ENCODE measurements at regions not wholly inside any gene's neighbourhood (a gene's known extent, or its start where the extent isn't known, plus 50 kb on each side); places are given as distances from the start of the nearest gene placed in this dataset.
A peak's percentile ranks its signal among the peaks of the same experiment; 100 is the strongest.

DNA sequence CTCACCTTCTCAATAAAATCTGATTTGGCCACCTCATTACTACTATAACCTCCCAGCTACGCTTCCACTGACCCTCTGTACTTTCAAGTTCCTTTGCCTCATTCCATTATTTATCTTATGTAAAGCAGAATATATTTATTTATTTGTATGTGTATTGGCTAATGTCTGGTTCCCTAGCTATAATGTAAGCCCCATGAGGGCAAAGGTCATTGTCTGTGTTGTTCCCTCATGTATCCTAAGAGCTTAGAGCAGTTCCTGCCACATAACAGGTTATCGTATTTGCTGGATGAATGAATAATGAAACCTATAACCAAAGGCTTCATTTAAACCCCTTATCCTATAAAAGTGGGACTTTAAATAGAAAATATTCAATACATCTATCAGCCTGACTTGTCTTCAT is 77.9 kb upstream of the DPT start:
- DNase-seq (ENCODE audit: low spot score), result no peak
- in situ Hi-C loops (cut with MboI; ENCODE audit: low sequenced_read_pairs, unreplicated experiment), result no loop called here
- TF ChIP-seq, protein P1, sequence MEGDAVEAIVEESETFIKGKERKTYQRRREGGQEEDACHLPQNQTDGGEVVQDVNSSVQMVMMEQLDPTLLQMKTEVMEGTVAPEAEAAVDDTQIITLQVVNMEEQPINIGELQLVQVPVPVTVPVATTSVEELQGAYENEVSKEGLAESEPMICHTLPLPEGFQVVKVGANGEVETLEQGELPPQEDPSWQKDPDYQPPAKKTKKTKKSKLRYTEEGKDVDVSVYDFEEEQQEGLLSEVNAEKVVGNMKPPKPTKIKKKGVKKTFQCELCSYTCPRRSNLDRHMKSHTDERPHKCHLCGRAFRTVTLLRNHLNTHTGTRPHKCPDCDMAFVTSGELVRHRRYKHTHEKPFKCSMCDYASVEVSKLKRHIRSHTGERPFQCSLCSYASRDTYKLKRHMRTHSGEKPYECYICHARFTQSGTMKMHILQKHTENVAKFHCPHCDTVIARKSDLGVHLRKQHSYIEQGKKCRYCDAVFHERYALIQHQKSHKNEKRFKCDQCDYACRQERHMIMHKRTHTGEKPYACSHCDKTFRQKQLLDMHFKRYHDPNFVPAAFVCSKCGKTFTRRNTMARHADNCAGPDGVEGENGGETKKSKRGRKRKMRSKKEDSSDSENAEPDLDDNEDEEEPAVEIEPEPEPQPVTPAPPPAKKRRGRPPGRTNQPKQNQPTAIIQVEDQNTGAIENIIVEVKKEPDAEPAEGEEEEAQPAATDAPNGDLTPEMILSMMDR (IDR thresholded peaks at IDR 0.05; ENCODE audit: borderline replicate concordance, control extremely low read depth, extremely low read depth, insufficient read depth, missing control alignments), result no peak

DNA sequence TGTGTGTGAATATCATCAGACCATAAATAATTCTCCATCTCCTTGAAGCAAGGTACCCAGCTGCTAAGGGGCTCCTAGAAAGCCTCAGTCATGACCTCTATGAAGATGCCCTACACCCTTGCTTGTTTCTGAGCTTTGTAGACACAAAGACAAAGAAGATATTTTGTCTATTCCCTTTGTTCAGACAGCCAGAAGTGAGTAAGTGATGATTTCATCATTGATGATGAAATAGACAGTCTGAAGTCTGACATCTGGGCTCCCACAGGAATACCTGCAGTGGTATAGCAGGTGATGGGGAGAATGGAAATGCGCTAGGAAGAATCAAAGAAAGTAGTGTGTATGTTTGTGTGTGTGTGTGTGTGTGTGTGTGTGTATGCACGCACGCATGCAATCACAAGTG is 82.2 kb upstream of the DPT start:
- DNase-seq (ENCODE audit: low spot score), result no peak
- in situ Hi-C loops (cut with MboI; ENCODE audit: low sequenced_read_pairs, unreplicated experiment), result no loop called here
- TF ChIP-seq, protein P1 (IDR thresholded peaks at IDR 0.05; ENCODE audit: borderline replicate concordance, control extremely low read depth, extremely low read depth, insufficient read depth, missing control alignments), result no peak

DNA sequence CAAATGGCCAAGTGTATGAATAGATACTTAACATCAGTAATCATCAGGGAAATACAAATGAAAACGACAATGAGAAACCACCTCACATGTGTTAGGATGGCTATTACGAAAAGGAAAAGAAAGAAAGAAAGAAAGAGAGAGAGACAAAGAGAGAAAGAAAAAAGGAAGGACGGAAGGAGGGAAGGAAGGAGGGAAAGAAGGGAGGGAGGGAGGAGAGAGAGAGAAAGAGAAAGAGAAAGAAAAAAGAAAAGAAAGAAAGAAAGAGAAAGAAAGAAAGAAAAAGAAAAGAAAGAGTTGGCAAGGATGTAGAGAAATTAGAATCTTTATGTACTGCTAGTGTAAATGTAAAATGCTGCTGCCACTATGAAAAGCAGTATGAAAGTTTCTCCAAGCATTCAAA is 90.7 kb upstream of the DPT start:
- TF ChIP-seq, protein P1 (IDR thresholded peaks at IDR 0.05; ENCODE audit: borderline replicate concordance, control extremely low read depth, extremely low read depth, insufficient read depth, missing control alignments), result no peak
- DNase-seq (ENCODE audit: low spot score), result no peak
- in situ Hi-C loops (cut with MboI; ENCODE audit: low sequenced_read_pairs, unreplicated experiment), result no loop called here

DNA sequence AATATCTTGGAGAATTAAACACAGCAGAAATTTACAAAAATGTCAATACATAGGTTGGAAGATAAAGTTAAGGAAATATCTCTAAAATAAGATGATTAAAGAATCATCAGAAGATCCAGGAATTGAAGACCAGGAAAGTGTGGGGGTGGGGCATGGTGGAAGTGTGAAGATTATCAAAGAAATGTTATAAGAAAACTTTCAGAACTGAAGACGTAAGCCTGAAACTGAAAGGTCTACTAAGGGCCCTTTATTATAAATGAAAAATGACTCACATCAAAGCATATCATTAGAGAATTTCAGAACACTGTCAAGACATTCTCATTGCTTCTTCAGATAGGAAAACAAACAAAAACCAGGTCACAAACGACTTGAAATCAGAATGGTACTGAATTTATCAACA is 92.4 kb upstream of the DPT start:
- TF ChIP-seq, protein P1 (IDR thresholded peaks at IDR 0.05; ENCODE audit: borderline replicate concordance, control extremely low read depth, extremely low read depth, insufficient read depth, missing control alignments), result no peak
- in situ Hi-C loops (cut with MboI; ENCODE audit: low sequenced_read_pairs, unreplicated experiment), result no loop called here
- DNase-seq (ENCODE audit: low spot score), result peak; percentile 41

DNA sequence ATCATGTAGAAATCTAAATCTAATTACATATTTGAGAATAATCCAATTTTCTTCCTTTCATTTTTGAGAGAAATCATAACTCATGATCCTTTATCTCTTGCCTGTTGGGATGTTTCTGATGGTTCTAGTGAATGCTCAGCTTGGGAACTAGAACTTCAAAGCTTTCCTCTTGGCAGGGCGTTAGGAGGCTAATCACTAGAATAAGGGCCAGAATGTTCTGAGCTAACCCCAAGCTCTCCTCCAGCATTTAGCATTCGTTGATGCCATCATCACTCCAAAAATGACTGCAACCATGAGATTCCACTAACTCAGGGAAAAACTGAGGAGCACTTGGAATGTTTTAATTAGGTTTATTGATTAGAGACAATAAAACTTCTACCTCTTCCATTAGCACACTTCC is 93.9 kb upstream of the DPT start:
- TF ChIP-seq, protein P1 (IDR thresholded peaks at IDR 0.05; ENCODE audit: borderline replicate concordance, control extremely low read depth, extremely low read depth, insufficient read depth, missing control alignments), result no peak
- in situ Hi-C loops (cut with MboI; ENCODE audit: low sequenced_read_pairs, unreplicated experiment), result no loop called here
- no peak for DNase-seq (ENCODE audit: low spot score)

DNA sequence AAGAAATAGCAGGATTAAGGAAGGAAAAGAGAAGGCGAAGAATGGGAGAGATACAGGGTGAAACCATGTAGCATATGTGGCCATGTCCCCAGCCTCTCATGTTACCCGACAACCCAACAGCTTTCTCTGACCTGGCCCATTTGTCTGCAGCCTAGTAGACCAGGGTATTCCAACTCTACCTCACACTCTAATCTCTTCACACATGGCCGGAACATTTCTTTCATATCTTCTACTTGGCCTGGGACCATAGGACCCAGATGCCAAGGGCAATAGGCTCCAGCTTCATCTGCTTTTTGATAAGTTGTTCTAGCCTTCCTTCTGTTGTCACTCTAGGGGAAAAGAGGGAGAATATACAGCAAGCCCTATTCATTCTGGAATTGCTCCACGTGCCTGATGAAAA is 95.0 kb upstream of the DPT start:
- in situ Hi-C loops (cut with MboI; ENCODE audit: low sequenced_read_pairs, unreplicated experiment), result no loop called here
- TF ChIP-seq, protein P1 (IDR thresholded peaks at IDR 0.05; ENCODE audit: borderline replicate concordance, control extremely low read depth, extremely low read depth, insufficient read depth, missing control alignments), result no peak
- DNase-seq (ENCODE audit: low spot score), result no peak
